ENCODE measurements at regions not wholly inside any gene's neighbourhood (a gene's known extent, or its start where the extent isn't known, plus 50 kb on each side); places are given as distances from the start of the nearest gene placed in this dataset.
"Not testable (repeated sequence)": the region's sequence is repeated elsewhere in the genome, so short reads cannot be mapped to it uniquely, and the experiment has no call there.

GRCh38 chrX:110914281-110914680, 118.7 kb upstream of the CHRDL1 start:
- ATAC-seq (no peak), DNase-seq (no peak)
- Histone ChIP-seq H3K36me3 (no peaks in the 10 kb centered on the region), H3K9me3 (no peaks in the 10 kb centered on the region), H3K27me3 (no peaks in the 10 kb centered on the region), H3K27ac (no peak overlapping the region), H3K4me1 (no peaks in the 10 kb centered on the region), H3K4me3 (no peak overlapping the region)
- intact Hi-C loops (cut with DNase I), result no loop called here
- TF ChIP-seq CTCF (IDR thresholded peaks at IDR 0.05) (no peak), POLR2A (IDR thresholded peaks at IDR 0.05) (no peak)
- 45% methylated on average over 1 of the region's 1 CpG for WGBS (ENCODE audit: insufficient coverage, low coverage, low lambda C conversion rate, missing lambda C conversion rate)

GRCh38 chrX:110904747-110905146, 109.1 kb upstream of the CHRDL1 start:
- H3K27ac ChIP-seq; intact Hi-C loops (cut with DNase I); H3K27me3 ChIP-seq; H3K36me3 ChIP-seq; H3K9me3 ChIP-seq; ATAC-seq; DNase-seq; H3K4me1 ChIP-seq; H3K4me3 ChIP-seq: not testable (repeated sequence)

GRCh38 chrX:110881971-110882370, 86.4 kb upstream of the CHRDL1 start:
- no peak for DNase-seq
- Histone ChIP-seq H3K4me1 (no peaks in the 10 kb centered on the region), H3K9me3 (peaks cover 0 to 6% (median 2%) of the 10 kb centered on the region in 4 donors), H3K36me3 (no peaks in the 10 kb centered on the region), H3K27me3 (no peaks in the 10 kb centered on the region), H3K4me3 (no peak overlapping the region), H3K27ac (no peak overlapping the region)
- WGBS (ENCODE audit: insufficient coverage, low coverage, low lambda C conversion rate, missing lambda C conversion rate), result 50% methylated on average over 1 of the region's 1 CpG
- intact Hi-C loops (cut with DNase I), result no loop called here
- no peak for TF ChIP-seq CTCF (IDR thresholded peaks at IDR 0.05)
- no peak for TF ChIP-seq POLR2A (IDR thresholded peaks at IDR 0.05)
- ATAC-seq, result no peak

GRCh38 chrX:110877326-110877725, 81.7 kb upstream of the CHRDL1 start:
- H3K4me1 ChIP-seq, result no peaks in the 10 kb centered on the region
- no peak for TF ChIP-seq CTCF (IDR thresholded peaks at IDR 0.05)
- intact Hi-C loops (cut with DNase I), result no loop called here
- no peaks in the 10 kb centered on the region for H3K36me3 ChIP-seq
- peaks cover 0 to 6% (median 0%) of the 10 kb centered on the region in 4 donors for H3K9me3 ChIP-seq
- H3K27me3 ChIP-seq, result no peaks in the 10 kb centered on the region
- no peak overlapping the region for H3K4me3 ChIP-seq
- ATAC-seq (no peak), DNase-seq (no peak)
- no peak overlapping the region for H3K27ac ChIP-seq

GRCh38 chrX:110871839-110872238, 76.2 kb upstream of the CHRDL1 start:
- no peak for ATAC-seq
- Histone ChIP-seq H3K4me1 (no peaks in the 10 kb centered on the region), H3K27ac (no peak overlapping the region), H3K36me3 (no peaks in the 10 kb centered on the region), H3K9me3 (no peaks in the 10 kb centered on the region), H3K27me3 (no peaks in the 10 kb centered on the region), H3K4me3 (no peak overlapping the region)
- DNase-seq, result no peak
- TF ChIP-seq POLR2A (IDR thresholded peaks at IDR 0.05), result no peak
- no peak for TF ChIP-seq CTCF (IDR thresholded peaks at IDR 0.05)
- WGBS (ENCODE audit: insufficient coverage, low coverage, low lambda C conversion rate, missing lambda C conversion rate), result 47% methylated on average over 3 of the region's 3 CpGs
- intact Hi-C loops (cut with DNase I), result no loop called here

Data from right lobe of liver (tissue), 6 donors.